Uterus (tissue), 3 donors: ENCODE measurements at regions not wholly inside any gene's neighbourhood (a gene's known extent, or its start where the extent isn't known, plus 50 kb on each side); places are given as distances from the start of the nearest gene placed in this dataset.

Experiments used
- DNase-seq, 2 donors: peaks; one replicate each; pipeline ENCODE4 v3.0.0-alpha.2; 2019 to 2020
- H3K27ac ChIP-seq, 2 donors: fragments of 200-600 bp; sonication (generic); 1 replicate in 1 of 2; 2 replicates in 1 of 2; pipeline ENCODE4 v1.5.1; 2016 to 2018
- H3K27me3 ChIP-seq, 2 donors: fragments of 200-600 bp; sonication (generic); one replicate each; pipeline ENCODE4 v1.5.1; 2018 to 2019; ENCODE audit warnings: control low read depth in 1 of 2
- H3K36me3 ChIP-seq, 2 donors: fragments of 200-600 bp; sonication (generic); one replicate each; pipeline ENCODE4 v1.5.1; 2019; ENCODE audit warnings: control low read depth in 1 of 2
- H3K4me1 ChIP-seq, 2 donors: fragments of 200-600 bp; sonication (generic); one replicate each; pipeline ENCODE4 v1.5.1; 2018 to 2019; ENCODE audit warnings: control low read depth in 1 of 2
- H3K4me3 ChIP-seq, 2 donors: fragments of 200-600 bp; sonication (generic); 1 replicate in 1 of 2; 2 replicates in 1 of 2; pipeline ENCODE4 v1.5.1; 2018 to 2019; ENCODE audit warnings: mild to moderate bottlenecking in 1 of 2
- H3K9me3 ChIP-seq, 2 donors: fragments of 200-600 bp; sonication (generic); one replicate each; pipeline ENCODE4 v1.5.1; 2019; ENCODE audit warnings: control low read depth in 1 of 2
- POLR2A ChIP-seq, 2 donors: fragments of 450-650 bp; IDR thresholded peaks; one replicate each; pipeline ENCODE4 v1.6.1; 2016; ENCODE audit warnings: antibody characterized with exemption in 2 of 2, mild to moderate bottlenecking in 1 of 2, moderate library complexity in 1 of 2
- intact Hi-C: fragments of 100-400 bp; cut with DNase I; formaldehyde crosslinking; loops from one replicate; pipeline ENCODE4 v1.15.1; 2023; ENCODE audit warnings: low total_unique reads
- TF ChIP-seq, protein P1 (sequence below), 4 experiments: fragments of 200-600 bp in 2 of 4; fragments of 450-650 bp in 2 of 4; sonication (generic) in 2 of 4; IDR thresholded peaks; one replicate each; pipeline ENCODE4 v1.5.1; 2016 to 2019; ENCODE audit warnings: antibody characterized with exemption in 4 of 4, mild to moderate bottlenecking in 2 of 4, moderate library complexity in 1 of 4
- donor health status: DM: yes; HTN: yes; CAD: no.

DNA sequence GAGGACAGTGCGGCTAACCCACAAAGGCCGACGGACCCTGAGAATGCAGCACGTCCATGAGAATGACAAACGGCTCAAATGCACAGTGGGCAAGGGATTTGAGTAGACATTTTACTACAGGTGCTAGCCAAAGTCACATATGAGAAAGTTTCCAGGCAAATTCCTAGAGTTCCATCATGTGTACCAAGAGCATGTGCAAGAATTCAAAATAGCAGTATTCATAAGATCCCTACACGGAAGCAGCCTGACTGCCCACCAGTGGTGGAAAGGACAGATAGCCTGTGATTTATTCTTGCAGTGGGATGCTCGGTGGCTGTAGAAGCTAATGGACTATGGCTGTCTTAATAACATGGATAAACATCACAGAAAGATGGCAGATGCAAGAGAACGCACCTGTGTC is 68.0 kb downstream of the RGS12 start:
- Histone ChIP-seq H3K27me3 (no peaks in the 10 kb centered on the region), H3K36me3 (no peaks in the 10 kb centered on the region), H3K4me3 (no peak overlapping the region), H3K9me3 (no peaks in the 10 kb centered on the region), H3K27ac (no peak overlapping the region), H3K4me1 (no peaks in the 10 kb centered on the region)
- DNase-seq: no peak
- no peak for TF ChIP-seq POLR2A (IDR thresholded peaks at IDR 0.05)
- TF ChIP-seq, protein P1, sequence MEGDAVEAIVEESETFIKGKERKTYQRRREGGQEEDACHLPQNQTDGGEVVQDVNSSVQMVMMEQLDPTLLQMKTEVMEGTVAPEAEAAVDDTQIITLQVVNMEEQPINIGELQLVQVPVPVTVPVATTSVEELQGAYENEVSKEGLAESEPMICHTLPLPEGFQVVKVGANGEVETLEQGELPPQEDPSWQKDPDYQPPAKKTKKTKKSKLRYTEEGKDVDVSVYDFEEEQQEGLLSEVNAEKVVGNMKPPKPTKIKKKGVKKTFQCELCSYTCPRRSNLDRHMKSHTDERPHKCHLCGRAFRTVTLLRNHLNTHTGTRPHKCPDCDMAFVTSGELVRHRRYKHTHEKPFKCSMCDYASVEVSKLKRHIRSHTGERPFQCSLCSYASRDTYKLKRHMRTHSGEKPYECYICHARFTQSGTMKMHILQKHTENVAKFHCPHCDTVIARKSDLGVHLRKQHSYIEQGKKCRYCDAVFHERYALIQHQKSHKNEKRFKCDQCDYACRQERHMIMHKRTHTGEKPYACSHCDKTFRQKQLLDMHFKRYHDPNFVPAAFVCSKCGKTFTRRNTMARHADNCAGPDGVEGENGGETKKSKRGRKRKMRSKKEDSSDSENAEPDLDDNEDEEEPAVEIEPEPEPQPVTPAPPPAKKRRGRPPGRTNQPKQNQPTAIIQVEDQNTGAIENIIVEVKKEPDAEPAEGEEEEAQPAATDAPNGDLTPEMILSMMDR (IDR thresholded peaks at IDR 0.05): no peak
- intact Hi-C loops: no loop called here

DNA sequence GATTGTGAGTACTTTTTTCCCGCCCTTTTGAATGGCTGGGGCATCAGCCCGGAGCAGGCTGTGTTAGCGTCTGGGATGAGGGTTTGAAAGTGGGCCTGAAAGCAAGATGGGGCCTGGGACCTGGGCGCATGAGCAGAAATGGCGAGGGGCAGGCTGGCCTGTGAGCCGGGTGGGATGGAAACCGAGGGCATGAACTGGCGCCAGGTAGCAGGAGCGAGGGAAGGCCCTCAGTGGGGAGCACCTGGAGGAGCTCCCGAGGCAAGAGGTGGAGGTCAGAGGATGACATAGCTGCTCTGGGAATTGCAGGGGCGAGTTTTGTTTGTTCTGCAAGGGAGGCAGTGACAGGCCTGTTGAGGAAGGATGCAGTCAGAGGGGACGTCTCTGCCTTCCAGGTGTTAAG is 68.6 kb downstream of the RGS12 start:
- no peak for TF ChIP-seq POLR2A (IDR thresholded peaks at IDR 0.05)
- TF ChIP-seq, protein P1 (IDR thresholded peaks at IDR 0.05): no peak
- Histone ChIP-seq H3K36me3 (no peaks in the 10 kb centered on the region), H3K27ac (no peak overlapping the region), H3K9me3 (no peaks in the 10 kb centered on the region), H3K27me3 (no peaks in the 10 kb centered on the region), H3K4me3 (no peak overlapping the region), H3K4me1 (no peaks in the 10 kb centered on the region)
- no peak for DNase-seq
- intact Hi-C loops: no loop called here

DNA sequence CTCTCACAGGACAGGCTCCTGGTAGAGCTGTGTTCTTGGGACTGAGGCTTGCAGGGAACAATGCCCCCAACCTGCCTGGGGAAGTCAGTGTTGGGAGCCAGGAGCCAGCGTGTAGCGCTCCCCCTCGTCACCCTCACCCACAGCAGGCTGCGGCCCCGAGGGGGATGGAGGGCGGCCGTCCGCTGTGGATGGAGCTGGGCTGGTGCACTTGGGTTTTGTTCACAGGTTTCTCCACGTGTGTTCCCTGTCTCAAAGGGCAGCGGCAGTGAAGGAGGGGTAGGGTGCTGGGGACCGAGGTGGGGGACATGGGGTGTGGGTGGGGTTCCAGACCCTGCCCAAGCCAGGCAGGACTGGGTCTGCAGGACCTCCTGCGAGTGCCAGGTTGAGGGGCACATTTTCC is 69.1 kb downstream of the RGS12 start:
- no peak for TF ChIP-seq POLR2A (IDR thresholded peaks at IDR 0.05)
- Histone ChIP-seq H3K4me1 (no peaks in the 10 kb centered on the region), H3K9me3 (no peaks in the 10 kb centered on the region), H3K4me3 (no peak overlapping the region), H3K36me3 (no peaks in the 10 kb centered on the region), H3K27ac (no peak overlapping the region), H3K27me3 (no peaks in the 10 kb centered on the region)
- DNase-seq: no peak
- intact Hi-C loops: no loop called here

DNA sequence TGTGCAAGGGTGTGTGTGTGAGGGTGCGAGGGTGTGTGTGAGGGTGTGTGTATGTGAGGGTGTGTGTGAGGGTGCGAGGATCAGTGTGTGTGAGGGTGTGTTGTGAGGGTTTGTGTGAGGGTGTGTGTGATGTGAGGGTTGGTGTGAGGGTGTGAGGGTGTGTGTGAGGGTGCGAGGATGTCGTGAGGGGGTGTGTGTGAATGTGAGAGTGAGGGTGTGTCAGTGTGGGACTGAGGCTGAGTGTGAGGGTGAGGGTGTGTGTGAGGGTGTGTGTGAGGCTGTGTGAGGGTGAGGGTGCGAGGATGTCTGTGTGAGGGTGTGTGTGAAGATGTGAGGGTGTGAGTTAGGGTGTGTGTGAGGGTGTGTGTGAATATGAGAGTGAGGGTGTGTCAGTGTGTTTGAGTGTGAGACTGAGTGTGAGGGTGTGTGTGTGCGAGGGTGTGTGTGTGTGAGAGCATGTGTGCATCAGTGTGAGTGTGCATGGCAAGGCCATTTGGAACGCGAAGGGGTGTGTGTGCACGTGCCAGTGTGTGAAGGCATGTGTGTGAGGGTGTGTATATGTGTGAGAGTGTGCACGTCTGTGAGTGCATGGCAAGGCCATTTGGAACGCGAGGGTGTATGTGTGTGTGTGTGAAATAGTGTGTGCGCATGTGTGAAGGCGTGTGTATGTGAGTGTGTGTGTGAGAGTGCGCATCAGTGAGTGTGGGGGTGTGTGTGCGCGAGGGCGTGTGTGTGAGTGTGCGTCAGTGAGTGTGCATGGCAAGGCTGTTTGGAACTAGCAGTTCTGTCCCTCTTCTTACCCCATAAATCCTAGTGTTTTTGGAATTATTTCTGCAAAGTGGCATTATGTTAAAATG is 69.8 kb downstream of the RGS12 start:
- TF ChIP-seq POLR2A (IDR thresholded peaks at IDR 0.05): no peak
- TF ChIP-seq, protein P1 (IDR thresholded peaks at IDR 0.05): no peak
- Histone ChIP-seq H3K27me3 (no peaks in the 10 kb centered on the region), H3K27ac (no peak overlapping the region), H3K36me3 (no peaks in the 10 kb centered on the region), H3K9me3 (no peaks in the 10 kb centered on the region), H3K4me3 (no peak overlapping the region), H3K4me1 (no peaks in the 10 kb centered on the region)
- DNase-seq: no peak
- intact Hi-C loops: no loop called here

DNA sequence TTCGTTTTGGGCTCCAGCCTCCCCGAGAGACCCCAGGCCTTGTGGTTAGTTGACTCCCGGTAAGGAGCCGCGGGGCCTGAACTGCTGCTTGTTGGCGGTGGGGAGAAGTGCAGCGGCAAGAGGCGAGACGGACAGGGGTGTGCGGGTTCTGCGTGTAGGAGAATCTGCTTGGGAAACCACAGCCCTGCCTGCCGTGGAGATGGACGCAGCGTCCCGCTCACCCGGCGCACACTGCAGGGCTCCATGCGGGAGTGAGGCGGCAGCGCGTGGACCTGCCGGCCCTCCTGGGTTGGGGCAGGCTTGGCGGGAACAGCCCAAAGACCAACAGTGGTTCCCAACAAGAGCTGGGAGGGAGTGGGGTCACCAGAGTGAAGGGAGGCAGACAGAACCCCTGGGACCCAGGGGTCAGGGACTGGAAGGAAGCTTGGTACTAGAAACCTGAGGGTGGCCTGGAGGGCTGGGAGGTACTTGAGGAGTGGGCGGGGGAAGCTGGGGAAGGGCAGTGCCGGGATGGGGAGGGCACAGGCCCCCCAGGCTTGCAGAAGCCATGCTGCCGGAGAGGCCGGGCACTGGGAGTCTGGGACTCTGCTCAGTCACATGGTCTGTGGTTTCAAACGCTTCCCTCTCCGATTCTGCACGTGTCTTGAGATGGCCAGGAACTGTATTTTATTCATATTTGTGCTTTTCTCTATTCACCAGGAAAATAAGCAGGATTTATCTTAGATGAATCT is 70.8 kb downstream of the RGS12 start:
- Histone ChIP-seq H3K4me3 (no peak overlapping the region), H3K36me3 (no peaks in the 10 kb centered on the region), H3K27ac (no peak overlapping the region), H3K27me3 (no peaks in the 10 kb centered on the region), H3K4me1 (no peaks in the 10 kb centered on the region), H3K9me3 (no peaks in the 10 kb centered on the region)
- DNase-seq: no peak
- TF ChIP-seq POLR2A (IDR thresholded peaks at IDR 0.05): no peak
- TF ChIP-seq, protein P1 (IDR thresholded peaks at IDR 0.05): no peak
- intact Hi-C loops: no loop called here
